GM12873 (cell line): ENCODE measurements at regions not wholly inside any gene's neighbourhood (a gene's known extent, or its start where the extent isn't known, plus 50 kb on each side); places are given as distances from the start of the nearest gene placed in this dataset.

Experiments used
- TF ChIP-seq, protein P1 (sequence below): IDR thresholded peaks from 2 replicates; pipeline ENCODE4 v1.5.1; 2012; ENCODE audit warnings: low read depth, mild to moderate bottlenecking, moderate library complexity, low read length, control low read depth; ENCODE audit not compliant: insufficient read depth; ENCODE audit errors: missing control alignments

DNA sequence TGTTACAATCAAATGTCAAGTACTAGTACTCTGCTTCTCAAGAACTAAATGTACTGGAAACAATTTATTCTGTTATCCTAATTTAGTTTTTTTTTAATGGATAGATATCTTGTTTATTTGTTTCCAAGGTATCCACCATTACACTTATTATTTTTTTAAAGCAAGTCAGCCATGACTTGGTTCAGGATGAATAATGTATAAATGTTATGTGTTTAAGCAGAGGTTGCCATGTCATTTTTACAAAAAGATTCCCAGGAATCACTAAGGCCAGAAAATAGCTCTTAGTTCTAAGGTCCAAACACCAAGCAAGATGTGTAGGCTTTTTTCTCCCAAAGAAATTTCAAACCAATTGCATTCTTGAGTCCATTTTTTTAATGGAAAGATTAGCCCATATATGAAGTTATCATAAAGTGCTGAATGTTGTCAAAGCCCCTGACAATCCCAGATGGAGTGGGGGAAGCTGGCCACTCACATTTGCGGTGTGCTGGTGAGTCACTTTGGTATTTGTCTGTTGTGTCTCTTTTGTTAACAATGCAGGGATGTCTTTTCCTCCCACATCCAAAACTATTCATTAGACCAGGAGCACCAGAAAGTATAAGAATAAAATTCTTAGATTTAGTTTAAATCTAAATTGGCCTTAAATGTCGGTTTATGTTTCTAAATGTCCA, 158.9 kb downstream of the COL6A3 start:
- TF ChIP-seq, protein P1, sequence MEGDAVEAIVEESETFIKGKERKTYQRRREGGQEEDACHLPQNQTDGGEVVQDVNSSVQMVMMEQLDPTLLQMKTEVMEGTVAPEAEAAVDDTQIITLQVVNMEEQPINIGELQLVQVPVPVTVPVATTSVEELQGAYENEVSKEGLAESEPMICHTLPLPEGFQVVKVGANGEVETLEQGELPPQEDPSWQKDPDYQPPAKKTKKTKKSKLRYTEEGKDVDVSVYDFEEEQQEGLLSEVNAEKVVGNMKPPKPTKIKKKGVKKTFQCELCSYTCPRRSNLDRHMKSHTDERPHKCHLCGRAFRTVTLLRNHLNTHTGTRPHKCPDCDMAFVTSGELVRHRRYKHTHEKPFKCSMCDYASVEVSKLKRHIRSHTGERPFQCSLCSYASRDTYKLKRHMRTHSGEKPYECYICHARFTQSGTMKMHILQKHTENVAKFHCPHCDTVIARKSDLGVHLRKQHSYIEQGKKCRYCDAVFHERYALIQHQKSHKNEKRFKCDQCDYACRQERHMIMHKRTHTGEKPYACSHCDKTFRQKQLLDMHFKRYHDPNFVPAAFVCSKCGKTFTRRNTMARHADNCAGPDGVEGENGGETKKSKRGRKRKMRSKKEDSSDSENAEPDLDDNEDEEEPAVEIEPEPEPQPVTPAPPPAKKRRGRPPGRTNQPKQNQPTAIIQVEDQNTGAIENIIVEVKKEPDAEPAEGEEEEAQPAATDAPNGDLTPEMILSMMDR = no peak

GRCh38 chr2:237256887-237257286, 157.1 kb downstream of the COL6A3 start:
- TF ChIP-seq, protein P1 = no peak

GRCh38 chr2:237257471-237257951, 156.5 kb downstream of the COL6A3 start:
- TF ChIP-seq, protein P1 = no peak

DNA sequence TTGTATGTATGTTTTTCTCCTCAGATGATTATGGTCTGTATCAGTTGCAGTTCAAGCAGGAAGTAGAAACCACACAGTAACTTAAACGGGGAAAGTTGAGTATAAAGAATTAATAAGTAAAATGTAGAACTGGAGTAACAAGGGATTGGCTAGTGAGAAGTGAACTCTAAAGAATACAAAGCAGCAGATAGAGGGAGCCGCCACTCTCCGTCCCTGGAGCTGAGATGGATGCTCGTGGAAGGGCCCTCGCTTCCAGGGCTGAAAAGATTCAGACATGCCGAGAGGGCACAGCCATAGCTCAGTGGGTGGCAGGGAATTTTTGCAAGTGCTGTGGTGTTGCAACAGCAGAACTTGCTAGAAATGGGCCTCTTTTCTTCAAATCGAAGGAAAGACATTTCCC, 155.8 kb downstream of the COL6A3 start:
- TF ChIP-seq, protein P1 = no peak

- TF ChIP-seq, protein P1 = no peak
These were observed 155.3 kb downstream of the COL6A3 start for GRCh38 chr2:237258615-237259014.

DNA sequence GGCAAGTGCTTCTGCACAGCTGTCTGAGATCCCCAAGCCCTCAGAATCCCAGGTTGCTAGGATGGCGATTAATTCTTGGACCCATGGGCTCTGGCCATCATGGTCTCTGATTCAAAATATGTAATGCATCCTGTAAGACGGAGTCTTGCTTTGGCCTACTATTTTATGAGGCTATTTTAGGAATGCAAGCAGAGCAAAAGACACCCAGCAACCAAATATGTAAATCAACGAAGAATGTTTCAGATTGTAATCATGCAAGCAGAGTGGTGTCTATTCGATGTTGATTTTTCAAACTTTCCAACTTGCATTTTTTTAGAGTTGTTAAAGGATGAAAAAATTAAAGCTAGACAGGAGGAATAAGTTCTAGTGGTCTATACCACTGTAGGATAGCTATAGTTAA, 154.8 kb downstream of the COL6A3 start:
- TF ChIP-seq, protein P1 = no peak

GRCh38 chr2:237260039-237260620, 153.8 kb downstream of the COL6A3 start:
- TF ChIP-seq, protein P1 = no peak
